ENCODE measurements at regions not wholly inside any gene's neighbourhood (a gene's known extent, or its start where the extent isn't known, plus 50 kb on each side); places are given as distances from the start of the nearest gene placed in this dataset.
"Not testable (repeated sequence)": the region's sequence is repeated elsewhere in the genome, so short reads cannot be mapped to it uniquely, and the experiment has no call there.

DNA sequence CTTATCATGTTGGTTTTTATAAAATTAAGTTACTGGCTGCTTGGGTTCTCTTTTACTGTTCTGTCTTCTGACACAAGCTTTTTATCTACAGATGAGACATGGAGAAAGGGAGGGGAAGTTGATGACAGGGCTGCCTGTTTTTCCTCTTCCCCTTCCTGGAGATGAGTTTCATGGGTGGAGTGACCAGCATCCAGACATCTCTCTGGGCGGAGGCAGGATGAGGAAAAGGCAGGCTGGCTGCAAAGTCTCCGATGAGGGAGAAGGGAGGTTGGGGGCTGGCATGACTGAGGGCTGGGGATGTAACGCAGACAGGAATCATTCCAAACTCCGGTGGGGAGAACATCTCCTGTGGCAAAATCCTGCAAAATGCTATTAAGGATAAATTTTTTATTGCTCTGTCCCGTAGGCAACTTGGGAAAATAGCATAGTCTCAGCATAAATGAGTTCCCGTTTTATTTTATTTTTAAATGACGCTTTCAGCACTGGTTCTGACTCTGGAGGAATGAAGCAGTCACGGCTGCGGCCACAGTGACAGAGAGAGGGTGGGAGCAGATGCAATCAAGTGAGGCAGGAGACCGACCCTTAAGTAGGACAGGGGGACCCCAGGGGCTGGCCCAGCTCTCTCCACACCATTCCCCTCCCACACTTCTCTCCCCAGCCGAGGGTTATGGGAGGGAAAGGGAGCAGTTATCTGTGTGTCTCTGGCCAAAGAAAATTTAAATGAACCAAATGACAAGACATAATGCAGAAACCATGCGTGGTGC lies 108.8 kb upstream of the PMEPA1 start:
- Histone ChIP-seq H3K36me3 (no peaks in the 10 kb centered on the region), H3K27ac (no peak overlapping the region)
- DNase-seq (ENCODE audit: low spot score in 2 of 2), result no peak

DNA sequence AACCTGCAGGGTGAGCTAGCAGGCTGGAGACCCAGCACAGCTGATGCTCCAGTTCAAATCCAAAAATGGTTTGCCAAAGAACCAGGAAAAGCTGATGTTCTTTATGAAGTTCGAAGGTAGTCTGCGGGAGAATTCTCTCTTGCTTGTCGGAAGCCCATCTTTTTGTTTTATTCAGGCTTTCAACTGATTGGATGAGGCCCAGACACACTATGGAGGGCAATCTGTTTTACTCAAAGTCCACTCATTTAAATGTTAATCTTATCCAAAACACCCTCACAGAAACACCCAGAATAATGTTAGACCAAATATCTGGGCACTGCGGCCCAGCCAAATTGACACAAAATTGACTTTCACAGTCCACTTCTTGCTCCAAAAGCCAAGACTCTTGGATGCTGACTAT lies 105.6 kb upstream of the PMEPA1 start:
- Histone ChIP-seq H3K9me3 (no peaks in the 10 kb centered on the region), H3K36me3 (no peaks in the 10 kb centered on the region), H3K27me3 (peaks cover 0 to 3% of the 10 kb centered on the region in 2 donors), H3K4me1 (no peaks in the 10 kb centered on the region), H3K4me3 (no peak overlapping the region), H3K27ac (no peak overlapping the region)
- no peak for DNase-seq (ENCODE audit: low spot score in 2 of 2)
- WGBS, 2 donors, result 80 to 97% methylated on average over 4 of the region's 4 CpGs
- no peak for TF ChIP-seq POLR2A (IDR thresholded peaks at IDR 0.05)
- no peak for TF ChIP-seq EP300 (IDR thresholded peaks at IDR 0.05)
- TF ChIP-seq CTCF (IDR thresholded peaks at IDR 0.05), result no peak

More for the DNA sequence above, 108.8 kb upstream of the PMEPA1 start:
- Histone ChIP-seq H3K9me3 (no peaks in the 10 kb centered on the region), H3K4me3 (no peak overlapping the region), H3K27me3 (peaks cover 0 to 3% of the 10 kb centered on the region in 2 donors), H3K4me1 (no peaks in the 10 kb centered on the region)
- TF ChIP-seq CTCF (IDR thresholded peaks at IDR 0.05), result no peak
- TF ChIP-seq EP300 (IDR thresholded peaks at IDR 0.05), result no peak
- no peak for TF ChIP-seq POLR2A (IDR thresholded peaks at IDR 0.05)
- 58 to 64% methylated on average over 12 of the region's 12 CpGs for whole genome bisulfite sequencing, 2 donors

GRCh38 chr20:57814529-57814928 lies 104.7 kb upstream of the PMEPA1 start:
- Histone ChIP-seq H3K4me1 (no peaks in the 10 kb centered on the region), H3K27ac (no peak overlapping the region), H3K4me3 (no peak overlapping the region), H3K9me3 (no peaks in the 10 kb centered on the region), H3K27me3 (peaks cover 0 to 3% of the 10 kb centered on the region in 2 donors), H3K36me3 (no peaks in the 10 kb centered on the region)
- TF ChIP-seq EP300 (IDR thresholded peaks at IDR 0.05) (no peak), CTCF (IDR thresholded peaks at IDR 0.05) (no peak), POLR2A (IDR thresholded peaks at IDR 0.05) (no peak)
- WGBS, 2 donors, result 89 to 97% methylated on average over 6 of the region's 6 CpGs
- no peak for DNase-seq (ENCODE audit: low spot score in 2 of 2)

GRCh38 chr20:57813509-57814269 lies 103.9 kb upstream of the PMEPA1 start:
- no peak for DNase-seq (ENCODE audit: low spot score in 2 of 2)
- no peaks in the 10 kb centered on the region for H3K9me3 ChIP-seq
- no peak overlapping the region for H3K4me3 ChIP-seq
- WGBS, 2 donors, result 90 to 96% methylated on average over 5 to 6 of the region's 6 CpGs
- H3K27ac ChIP-seq, result no peak overlapping the region
- H3K27me3 ChIP-seq, result no peaks in the 10 kb centered on the region
- TF ChIP-seq POLR2A (IDR thresholded peaks at IDR 0.05) (no peak), EP300 (IDR thresholded peaks at IDR 0.05) (no peak), CTCF (IDR thresholded peaks at IDR 0.05) (no peak)
- no peaks in the 10 kb centered on the region for H3K36me3 ChIP-seq
- no peaks in the 10 kb centered on the region for H3K4me1 ChIP-seq

- WGBS, 2 donors, result 78 to 81% methylated on average over 4 of the region's 4 CpGs
- not testable (repeated sequence) for H3K27me3 ChIP-seq
Measured at GRCh38 chr20:57812632-57813031, 102.8 kb upstream of the PMEPA1 start.

More at GRCh38 chr20:57812632-57813031, 102.8 kb upstream of the PMEPA1 start:
- H3K9me3 ChIP-seq; H3K27ac ChIP-seq; DNase-seq (ENCODE audit: low spot score in 2 of 2); H3K36me3 ChIP-seq; H3K4me3 ChIP-seq; H3K4me1 ChIP-seq: not testable (repeated sequence)

Data from tibial nerve (tissue), 4 donors.